ENCODE measurements at regions not wholly inside any gene's neighbourhood (a gene's known extent, or its start where the extent isn't known, plus 50 kb on each side); places are given as distances from the start of the nearest gene placed in this dataset.

DNA sequence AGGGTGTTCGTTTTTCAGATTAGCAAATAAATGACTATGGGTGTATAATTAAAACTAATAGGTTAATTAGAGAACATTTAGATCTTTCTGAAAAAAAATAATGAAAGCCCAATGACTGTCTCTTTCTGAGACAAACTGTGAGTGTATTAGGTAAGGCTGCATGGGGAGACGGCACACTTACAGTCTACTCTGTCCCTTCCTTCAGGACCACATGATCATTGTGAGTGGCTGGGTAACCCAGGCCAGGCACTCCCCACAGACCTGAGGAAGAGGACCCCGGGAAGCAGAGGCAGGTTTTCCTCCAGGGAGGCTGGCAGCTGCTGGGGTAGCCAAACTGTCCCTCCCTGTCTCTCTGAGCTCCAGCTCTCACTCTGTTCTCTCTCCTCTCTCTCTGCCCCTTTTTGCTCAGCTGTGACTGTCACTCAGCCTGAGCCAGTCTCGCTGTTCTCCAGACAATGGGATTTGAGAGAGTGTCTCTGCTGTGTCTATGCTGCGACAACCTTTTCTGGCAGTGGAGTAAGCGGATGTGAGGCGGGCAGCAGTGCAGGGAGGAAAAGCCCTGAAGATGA is 83.1 kb upstream of the NCAM1 start:
- WGBS (ENCODE audit: extremely low coverage, insufficient coverage, insufficient read length), result no CpG with 5 or more reads among the region's 7 CpGs
- H2BK12ac ChIP-seq (ENCODE audit: low read length), result no peak overlapping the region
- no peak overlapping the region for H3K27ac ChIP-seq (ENCODE audit: low read depth, low read length)
- no peak overlapping the region for H2BK120ac ChIP-seq (ENCODE audit: insufficient read depth, low read length, poor library complexity)
- H2BK5ac ChIP-seq (ENCODE audit: low read depth, low read length, poor library complexity), result no peak overlapping the region
- H2AK5ac ChIP-seq (ENCODE audit: low read length), result no peak overlapping the region
- no peak overlapping the region for H4K91ac ChIP-seq (ENCODE audit: low read depth, low read length)
- no peak overlapping the region for H3K18ac ChIP-seq (ENCODE audit: low read length)
- no peak overlapping the region for H3K23ac ChIP-seq (ENCODE audit: low read length)
- no peaks in the 10 kb centered on the region for H3K9me3 ChIP-seq (ENCODE audit: insufficient read depth, low read depth, low read length)
- no peak for DNase-seq
- no peak overlapping the region for H2AFZ ChIP-seq (ENCODE audit: insufficient read depth, low read length, poor library complexity)
- no peak overlapping the region for H3K4me3 ChIP-seq (ENCODE audit: low read depth, low read length)
- no peaks in the 10 kb centered on the region for H3K79me2 ChIP-seq (ENCODE audit: control insufficient read depth, insufficient read depth, low read length, poor library complexity)
- H3K14ac ChIP-seq (ENCODE audit: low read length), result no peak overlapping the region
- no peak overlapping the region for H3K4me2 ChIP-seq (ENCODE audit: low read length)
- no peaks in the 10 kb centered on the region for H3K27me3 ChIP-seq (ENCODE audit: insufficient read depth, low read length)
- H3K4me1 ChIP-seq (ENCODE audit: control insufficient read depth in 1 of 2, insufficient read depth in 2 of 2, low read length in 2 of 2), result no peaks in the 10 kb centered on the region
- no peaks in the 10 kb centered on the region for H3K79me1 ChIP-seq (ENCODE audit: low read length)
- no peak overlapping the region for H3K4ac ChIP-seq (ENCODE audit: low read depth, low read length)
- H3K36me3 ChIP-seq (ENCODE audit: control insufficient read depth in 1 of 2, insufficient read depth in 2 of 2, low read length in 2 of 2), result no peaks in the 10 kb centered on the region
- H4K8ac ChIP-seq (ENCODE audit: low read depth, low read length), result no peak overlapping the region
- no peak overlapping the region for H4K12ac ChIP-seq (ENCODE audit: low read depth, low read length)
- peak overlapping the region; percentile 31 for H3K9ac ChIP-seq (ENCODE audit: low read length)

DNA sequence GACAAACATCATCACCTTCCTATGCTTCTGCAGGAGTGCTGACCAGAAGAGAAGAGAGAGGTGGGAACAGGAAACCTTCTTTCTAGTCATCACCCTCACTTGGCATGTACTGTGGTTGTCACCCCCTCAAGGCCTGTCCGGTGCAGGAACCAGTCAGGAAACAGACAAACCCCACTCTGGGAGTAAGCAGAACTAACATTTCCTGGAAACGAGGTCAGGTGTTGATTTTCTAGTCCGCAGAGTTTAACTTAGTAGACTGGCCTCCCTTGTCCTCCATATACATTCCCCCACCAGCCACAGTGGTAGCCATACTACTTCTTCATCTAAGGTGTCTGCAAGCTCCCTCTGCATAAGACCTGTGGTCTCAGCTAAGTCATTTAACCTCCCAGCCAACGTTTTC is 80.7 kb upstream of the NCAM1 start:
- Histone ChIP-seq H3K27me3 (ENCODE audit: insufficient read depth, low read length) (no peaks in the 10 kb centered on the region), H3K9ac (ENCODE audit: low read length) (no peak overlapping the region), H2BK120ac (ENCODE audit: insufficient read depth, low read length, poor library complexity) (no peak overlapping the region), H2AFZ (ENCODE audit: insufficient read depth, low read length, poor library complexity) (no peak overlapping the region), H3K4ac (ENCODE audit: low read depth, low read length) (no peak overlapping the region), H4K8ac (ENCODE audit: low read depth, low read length) (no peak overlapping the region), H3K18ac (ENCODE audit: low read length) (no peak overlapping the region), H3K27ac (ENCODE audit: low read depth, low read length) (no peak overlapping the region), H3K14ac (ENCODE audit: low read length) (no peak overlapping the region), H3K4me3 (ENCODE audit: low read depth, low read length) (no peak overlapping the region), H3K79me1 (ENCODE audit: low read length) (no peaks in the 10 kb centered on the region), H2AK5ac (ENCODE audit: low read length) (no peak overlapping the region), H2BK5ac (ENCODE audit: low read depth, low read length, poor library complexity) (no peak overlapping the region), H4K12ac (ENCODE audit: low read depth, low read length) (no peak overlapping the region), H3K9me3 (ENCODE audit: insufficient read depth, low read depth, low read length) (no peaks in the 10 kb centered on the region), H4K91ac (ENCODE audit: low read depth, low read length) (no peak overlapping the region), H2BK12ac (ENCODE audit: low read length) (no peak overlapping the region), H3K79me2 (ENCODE audit: control insufficient read depth, insufficient read depth, low read length, poor library complexity) (no peaks in the 10 kb centered on the region), H3K4me1 (ENCODE audit: control insufficient read depth in 1 of 2, insufficient read depth in 2 of 2, low read length in 2 of 2) (no peaks in the 10 kb centered on the region), H3K4me2 (ENCODE audit: low read length) (no peak overlapping the region), H3K23ac (ENCODE audit: low read length) (no peak overlapping the region), H3K36me3 (ENCODE audit: control insufficient read depth in 1 of 2, insufficient read depth in 2 of 2, low read length in 2 of 2) (no peaks in the 10 kb centered on the region)
- no CpG with 5 or more reads among the region's 4 CpGs for WGBS (ENCODE audit: extremely low coverage, insufficient coverage, insufficient read length)
- no peak for DNase-seq

DNA sequence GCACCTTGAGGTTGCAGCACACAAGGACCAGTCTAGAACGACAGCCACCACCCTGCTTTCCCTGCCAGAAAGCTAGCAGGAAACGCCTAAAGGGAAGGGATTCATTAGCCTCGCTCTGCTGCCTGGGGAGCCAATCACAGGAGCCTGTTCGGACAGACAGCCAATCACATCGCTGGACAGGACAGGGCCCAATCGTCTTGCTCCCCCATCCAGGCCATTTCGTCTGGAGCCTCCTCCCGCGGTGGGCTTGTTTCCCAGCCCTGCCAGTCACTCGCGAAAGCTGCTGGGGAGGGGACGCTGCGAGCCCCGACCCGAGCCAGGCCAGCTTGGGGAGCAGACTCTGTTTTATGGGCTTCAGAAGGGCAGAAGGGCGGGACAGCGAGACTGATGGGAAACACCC is 79.8 kb upstream of the NCAM1 start:
- no peaks in the 10 kb centered on the region for H3K79me1 ChIP-seq (ENCODE audit: low read length)
- H3K4ac ChIP-seq (ENCODE audit: low read depth, low read length), result no peak overlapping the region
- no peaks in the 10 kb centered on the region for H3K79me2 ChIP-seq (ENCODE audit: control insufficient read depth, insufficient read depth, low read length, poor library complexity)
- H3K4me3 ChIP-seq (ENCODE audit: low read depth, low read length), result peak overlapping the region; percentile 58
- no peak overlapping the region for H3K23ac ChIP-seq (ENCODE audit: low read length)
- H2BK5ac ChIP-seq (ENCODE audit: low read depth, low read length, poor library complexity), result no peak overlapping the region
- H4K8ac ChIP-seq (ENCODE audit: low read depth, low read length), result no peak overlapping the region
- H3K9ac ChIP-seq (ENCODE audit: low read length), result no peak overlapping the region
- H2BK12ac ChIP-seq (ENCODE audit: low read length), result no peak overlapping the region
- no peaks in the 10 kb centered on the region for H3K4me1 ChIP-seq (ENCODE audit: control insufficient read depth in 1 of 2, insufficient read depth in 2 of 2, low read length in 2 of 2)
- no peak overlapping the region for H2AK5ac ChIP-seq (ENCODE audit: low read length)
- H3K9me3 ChIP-seq (ENCODE audit: insufficient read depth, low read depth, low read length), result no peaks in the 10 kb centered on the region
- no peak overlapping the region for H3K14ac ChIP-seq (ENCODE audit: low read length)
- no peak overlapping the region for H4K91ac ChIP-seq (ENCODE audit: low read depth, low read length)
- H3K36me3 ChIP-seq (ENCODE audit: control insufficient read depth in 1 of 2, insufficient read depth in 2 of 2, low read length in 2 of 2), result no peaks in the 10 kb centered on the region
- H3K18ac ChIP-seq (ENCODE audit: low read length), result no peak overlapping the region
- H2BK120ac ChIP-seq (ENCODE audit: insufficient read depth, low read length, poor library complexity), result no peak overlapping the region
- H3K27ac ChIP-seq (ENCODE audit: low read depth, low read length), result no peak overlapping the region
- no peak overlapping the region for H4K12ac ChIP-seq (ENCODE audit: low read depth, low read length)
- H2AFZ ChIP-seq (ENCODE audit: insufficient read depth, low read length, poor library complexity), result peak overlapping the region; percentile 61
- peak overlapping the region; percentile 73 for H3K4me2 ChIP-seq (ENCODE audit: low read length)
- no peak for DNase-seq
- no CpG with 5 or more reads among the region's 17 CpGs for WGBS (ENCODE audit: extremely low coverage, insufficient coverage, insufficient read length)
- no peaks in the 10 kb centered on the region for H3K27me3 ChIP-seq (ENCODE audit: insufficient read depth, low read length)

DNA sequence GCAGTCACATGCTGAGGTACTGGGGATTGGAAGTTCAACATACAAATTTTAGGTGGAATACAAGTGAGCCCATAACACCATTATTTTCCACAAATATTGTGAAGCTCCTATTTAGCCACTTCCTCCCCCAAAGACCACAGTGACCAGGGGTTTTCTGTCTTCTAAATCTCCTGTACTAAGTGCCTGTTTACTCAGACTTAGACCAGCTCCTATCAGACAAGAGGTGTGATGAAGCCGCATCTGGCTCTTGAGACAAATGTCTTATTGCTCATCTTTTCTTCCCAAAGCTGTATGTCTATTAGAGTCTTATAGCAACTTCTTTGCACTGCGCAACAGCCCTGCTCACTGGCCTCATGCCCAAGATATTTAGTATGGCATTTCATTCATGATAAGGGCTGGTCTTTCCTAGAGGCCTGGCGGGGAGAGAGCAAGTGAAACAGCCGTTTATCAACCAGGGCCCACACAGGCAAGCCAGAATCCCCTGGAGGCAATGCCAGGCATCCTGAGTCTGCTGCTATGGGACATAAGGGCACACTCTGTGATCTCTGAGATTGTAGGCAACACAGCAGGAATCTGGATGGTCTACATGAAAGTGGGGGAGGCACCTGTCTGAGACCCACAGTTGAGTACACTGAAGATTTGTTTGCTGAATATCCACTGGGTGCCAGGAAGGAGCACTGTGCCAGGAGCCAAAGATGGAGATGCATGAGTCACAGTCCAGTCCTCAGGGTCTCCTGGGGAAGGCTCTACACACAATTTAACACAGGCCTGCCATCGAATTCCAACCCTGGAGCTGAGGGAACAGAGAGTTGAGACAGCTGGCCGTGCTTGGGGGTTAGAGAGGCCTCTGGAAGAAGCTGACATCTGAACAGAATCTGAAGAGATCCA is 78.5 kb upstream of the NCAM1 start:
- no peak overlapping the region for H2BK120ac ChIP-seq (ENCODE audit: insufficient read depth, low read length, poor library complexity)
- H3K4ac ChIP-seq (ENCODE audit: low read depth, low read length), result no peak overlapping the region
- no peak overlapping the region for H2BK5ac ChIP-seq (ENCODE audit: low read depth, low read length, poor library complexity)
- H3K23ac ChIP-seq (ENCODE audit: low read length), result no peak overlapping the region
- H4K8ac ChIP-seq (ENCODE audit: low read depth, low read length), result no peak overlapping the region
- WGBS (ENCODE audit: extremely low coverage, insufficient coverage, insufficient read length), result no CpG with 5 or more reads among the region's 6 CpGs
- H2AFZ ChIP-seq (ENCODE audit: insufficient read depth, low read length, poor library complexity), result no peak overlapping the region
- no peak overlapping the region for H4K12ac ChIP-seq (ENCODE audit: low read depth, low read length)
- H3K4me2 ChIP-seq (ENCODE audit: low read length), result no peak overlapping the region
- no peak overlapping the region for H2BK12ac ChIP-seq (ENCODE audit: low read length)
- no peak overlapping the region for H3K14ac ChIP-seq (ENCODE audit: low read length)
- H3K9me3 ChIP-seq (ENCODE audit: insufficient read depth, low read depth, low read length), result no peaks in the 10 kb centered on the region
- H3K79me2 ChIP-seq (ENCODE audit: control insufficient read depth, insufficient read depth, low read length, poor library complexity), result no peaks in the 10 kb centered on the region
- H3K18ac ChIP-seq (ENCODE audit: low read length), result no peak overlapping the region
- no peaks in the 10 kb centered on the region for H3K27me3 ChIP-seq (ENCODE audit: insufficient read depth, low read length)
- no peak overlapping the region for H2AK5ac ChIP-seq (ENCODE audit: low read length)
- H3K4me1 ChIP-seq (ENCODE audit: control insufficient read depth in 1 of 2, insufficient read depth in 2 of 2, low read length in 2 of 2), result no peaks in the 10 kb centered on the region
- H3K79me1 ChIP-seq (ENCODE audit: low read length), result no peaks in the 10 kb centered on the region
- no peak overlapping the region for H3K27ac ChIP-seq (ENCODE audit: low read depth, low read length)
- no peak overlapping the region for H4K91ac ChIP-seq (ENCODE audit: low read depth, low read length)
- no peak overlapping the region for H3K4me3 ChIP-seq (ENCODE audit: low read depth, low read length)
- no peaks in the 10 kb centered on the region for H3K36me3 ChIP-seq (ENCODE audit: control insufficient read depth in 1 of 2, insufficient read depth in 2 of 2, low read length in 2 of 2)
- no peak overlapping the region for H3K9ac ChIP-seq (ENCODE audit: low read length)
- peak; percentile 94 to 96 for DNase-seq

Data from trophoblast cell (in vitro differentiated cells and primary cell).